Endometrium (tissue), 2 donors: ENCODE measurements at regions not wholly inside any gene's neighbourhood (a gene's known extent, or its start where the extent isn't known, plus 50 kb on each side); places are given as distances from the start of the nearest gene placed in this dataset.

Source experiments
- FAIRE-seq: peaks from 2 replicates; lab custom pipeline; 2012; peaks lifted over from hg19 to GRCh38; lab: Jason Lieb, UNC
- donor health status: control.
- donor health status: control.

GRCh38 chr6:85127696-85128243, 322.1 kb upstream of the NT5E start:
- no peak for FAIRE-seq

GRCh38 chr6:85127168-85127498, 322.8 kb upstream of the NT5E start:
- FAIRE-seq = no peak

- FAIRE-seq = no peak
These were observed 323.3 kb upstream of the NT5E start for GRCh38 chr6:85126485-85127167.

- FAIRE-seq = no peak
These were observed 324.4 kb upstream of the NT5E start for GRCh38 chr6:85125526-85125925.

- FAIRE-seq = no peak
These were observed 325.2 kb upstream of the NT5E start for GRCh38 chr6:85124472-85125354.

- FAIRE-seq = no peak
These were observed 328.7 kb upstream of the NT5E start for GRCh38 chr6:85121158-85121557.

GRCh38 chr6:85118652-85119235, 331.1 kb upstream of the NT5E start:
- no peak for FAIRE-seq

- FAIRE-seq = no peak
These were observed 331.6 kb upstream of the NT5E start for GRCh38 chr6:85118233-85118632.

GRCh38 chr6:85116475-85116874, 333.4 kb upstream of the NT5E start:
- no peak for FAIRE-seq

GRCh38 chr6:85115876-85116275, 334.0 kb upstream of the NT5E start:
- no peak for FAIRE-seq

- no peak for FAIRE-seq
These were observed 334.5 kb upstream of the NT5E start for GRCh38 chr6:85115376-85115775.

- FAIRE-seq = no peak
These were observed 335.3 kb upstream of the NT5E start for GRCh38 chr6:85114581-85114935.

- FAIRE-seq = no peak
These were observed 335.8 kb upstream of the NT5E start for GRCh38 chr6:85113934-85114580.

- peak; percentile 70 for FAIRE-seq
These were observed 337.3 kb upstream of the NT5E start for GRCh38 chr6:85112540-85112939.

GRCh38 chr6:85111481-85112011, 338.3 kb upstream of the NT5E start:
- FAIRE-seq = no peak

GRCh38 chr6:85110943-85111342, 338.9 kb upstream of the NT5E start:
- FAIRE-seq = no peak

- FAIRE-seq = no peak
These were observed 342.2 kb upstream of the NT5E start for GRCh38 chr6:85107701-85108100.

GRCh38 chr6:85096976-85097375, 332.6 kb upstream of the TBX18 start:
- FAIRE-seq = no peak

- no peak for FAIRE-seq
These were observed 327.8 kb upstream of the TBX18 start for GRCh38 chr6:85092226-85092625.

- no peak for FAIRE-seq
These were observed 324.9 kb upstream of the TBX18 start for GRCh38 chr6:85089255-85089654.

GRCh38 chr6:85085875-85086274, 321.5 kb upstream of the TBX18 start:
- no peak for FAIRE-seq

GRCh38 chr6:85081102-85081501, 316.7 kb upstream of the TBX18 start:
- no peak for FAIRE-seq
